HFFc6 (cell line): ENCODE measurements at regions not wholly inside any gene's neighbourhood (a gene's known extent, or its start where the extent isn't known, plus 50 kb on each side); places are given as distances from the start of the nearest gene placed in this dataset.

Source experiments
- DNase-seq: peaks from one replicate; pipeline ENCODE4 v3.0.0-alpha.2; 2018
- H3K27ac Mint-ChIP-seq: 2 replicates; pipeline ENCODE4 v1.8.0; 2020; ENCODE audit warnings: mild to moderate bottlenecking, mixed read lengths
- H3K27me3 Mint-ChIP-seq: 2 replicates; pipeline ENCODE4 v1.8.0; 2021; ENCODE audit warnings: mild to moderate bottlenecking, moderate library complexity, mixed read lengths; ENCODE audit not compliant: insufficient read depth
- H3K36me3 Mint-ChIP-seq: 2 replicates; pipeline ENCODE4 v1.8.0; 2021; ENCODE audit warnings: low read depth, mixed read lengths
- H3K4me1 Mint-ChIP-seq: 2 replicates; pipeline ENCODE4 v1.8.0; 2020; ENCODE audit warnings: low read depth, mixed read lengths
- H3K4me3 Mint-ChIP-seq: 2 replicates; pipeline ENCODE4 v1.8.0; 2020; ENCODE audit warnings: mild to moderate bottlenecking, moderate library complexity, mixed read lengths
- H3K9me3 Mint-ChIP-seq: 2 replicates; pipeline ENCODE4 v1.8.0; 2020; ENCODE audit warnings: mild to moderate bottlenecking, mixed read lengths
- CTCF ChIP-seq: fragments of 200-600 bp; sonication (generic); IDR thresholded peaks from 2 replicates; pipeline ENCODE4 v1.5.0; 2021; ENCODE audit warnings: antibody characterized with exemption, mild to moderate bottlenecking

GRCh38 chr7:131947661-131948060 is 391.2 kb upstream of the PODXL start:
- Mint-ChIP-seq H3K27me3 (peaks cover 26% of the 10 kb centered on the region), H3K27ac (no peak overlapping the region), H3K36me3 (no peaks in the 10 kb centered on the region), H3K4me1 (peaks cover 5% of the 10 kb centered on the region; the same call in 1 of the 2 replicates), H3K4me3 (no peak overlapping the region), H3K9me3 (no peaks in the 10 kb centered on the region)
- DNase-seq = no peak
- TF ChIP-seq CTCF = no peak

GRCh38 chr7:131945957-131946544 is 389.6 kb upstream of the PODXL start:
- no peaks in the 10 kb centered on the region for H3K9me3 Mint-ChIP-seq
- no peak overlapping the region for H3K27ac Mint-ChIP-seq
- H3K27me3 Mint-ChIP-seq = peaks cover 25% of the 10 kb centered on the region
- H3K4me1 Mint-ChIP-seq = peaks cover 5% of the 10 kb centered on the region; the same call in 1 of the 2 replicates
- no peak for DNase-seq
- no peak for TF ChIP-seq CTCF
- H3K4me3 Mint-ChIP-seq = no peak overlapping the region
- no peaks in the 10 kb centered on the region for H3K36me3 Mint-ChIP-seq

GRCh38 chr7:131945313-131945911 is 389.0 kb upstream of the PODXL start:
- no peaks in the 10 kb centered on the region for H3K36me3 Mint-ChIP-seq
- peaks cover 5% of the 10 kb centered on the region; the same call in 1 of the 2 replicates for H3K4me1 Mint-ChIP-seq
- peak; percentile 93 for TF ChIP-seq CTCF
- H3K4me3 Mint-ChIP-seq = no peak overlapping the region
- H3K9me3 Mint-ChIP-seq = no peaks in the 10 kb centered on the region
- H3K27me3 Mint-ChIP-seq = peaks cover 27% of the 10 kb centered on the region
- DNase-seq = no peak
- H3K27ac Mint-ChIP-seq = no peak overlapping the region

- Mint-ChIP-seq H3K27ac (no peak overlapping the region), H3K4me1 (peaks cover 5% of the 10 kb centered on the region; the same call in 1 of the 2 replicates), H3K27me3 (peaks cover 32% of the 10 kb centered on the region), H3K9me3 (no peaks in the 10 kb centered on the region), H3K4me3 (no peak overlapping the region), H3K36me3 (no peaks in the 10 kb centered on the region)
- no peak for DNase-seq
- no peak for TF ChIP-seq CTCF
Observed at GRCh38 chr7:131944556-131945069, 388.2 kb upstream of the PODXL start.

- no peaks in the 10 kb centered on the region for H3K36me3 Mint-ChIP-seq
- DNase-seq = no peak
- no peak overlapping the region for H3K4me3 Mint-ChIP-seq
- H3K27me3 Mint-ChIP-seq = peaks cover 31% of the 10 kb centered on the region
- H3K27ac Mint-ChIP-seq = no peak overlapping the region
- TF ChIP-seq CTCF = no peak
- H3K4me1 Mint-ChIP-seq = peaks cover 3% of the 10 kb centered on the region; the same call in 1 of the 2 replicates
- H3K9me3 Mint-ChIP-seq = no peaks in the 10 kb centered on the region
Observed at GRCh38 chr7:131943646-131944045, 387.2 kb upstream of the PODXL start.
